Activated CD4-positive, alpha-beta T cell treated with anti-CD3 and anti-CD28 coated beads, Interleukin-2, amount 50 U/mL, for 24 hours (primary cell): ENCODE measurements at regions not wholly inside any gene's neighbourhood (a gene's known extent, or its start where the extent isn't known, plus 50 kb on each side); places are given as distances from the start of the nearest gene placed in this dataset.
"Not testable (repeated sequence)": the region's sequence is repeated elsewhere in the genome, so short reads cannot be mapped to it uniquely, and the experiment has no call there.

ENCODE experiments used
- DNase-seq, 2 donors: peaks; one replicate each; pipeline ENCODE4 v3.0.0-alpha.2; 2020; ENCODE audit warnings: low read depth in 1 of 2, low spot score in 1 of 2

DNA sequence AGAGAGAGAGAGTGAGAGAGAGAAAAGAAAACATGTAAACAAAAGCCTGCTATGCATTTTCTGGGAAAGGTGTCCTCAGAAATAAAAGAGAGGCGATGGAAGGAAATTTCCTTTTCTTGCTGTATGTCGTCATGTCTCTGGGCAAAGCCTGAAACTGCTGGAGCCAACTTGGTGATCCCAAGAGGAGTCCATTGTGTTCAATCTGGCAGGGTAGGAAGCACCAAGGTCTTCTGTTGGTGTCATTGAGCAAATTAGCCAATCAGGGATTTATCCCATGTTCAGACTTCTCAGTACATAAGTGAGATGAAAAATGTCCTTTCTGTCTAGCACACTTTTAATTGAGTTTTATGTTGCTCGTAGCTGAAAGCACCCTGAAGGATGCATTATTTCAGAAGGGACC is 260.0 kb upstream of the KAZN start:
- DNase-seq, result no peak

DNA sequence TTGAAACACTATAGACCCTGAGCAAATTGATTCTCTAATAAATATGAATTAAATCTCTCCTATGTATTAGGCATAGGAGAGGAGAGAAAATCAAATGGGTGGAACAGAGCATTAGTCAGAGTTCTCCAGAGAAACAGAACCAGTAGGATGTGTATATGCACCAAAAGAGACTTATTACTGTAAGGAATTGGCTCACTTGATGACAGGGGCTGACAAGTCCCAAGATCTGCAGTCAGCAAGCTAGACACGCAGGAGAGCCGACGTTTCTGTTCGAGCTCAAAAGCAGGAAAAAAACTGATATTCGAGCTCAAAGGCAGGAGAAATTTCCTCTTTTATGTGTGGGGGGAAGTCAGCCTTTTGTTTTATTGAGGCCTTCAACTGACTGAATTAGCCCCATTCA is 259.2 kb upstream of the KAZN start:
- no peak for DNase-seq

GRCh38 chr1:14340002-14340785 is 258.3 kb upstream of the KAZN start:
- no peak for DNase-seq

DNA sequence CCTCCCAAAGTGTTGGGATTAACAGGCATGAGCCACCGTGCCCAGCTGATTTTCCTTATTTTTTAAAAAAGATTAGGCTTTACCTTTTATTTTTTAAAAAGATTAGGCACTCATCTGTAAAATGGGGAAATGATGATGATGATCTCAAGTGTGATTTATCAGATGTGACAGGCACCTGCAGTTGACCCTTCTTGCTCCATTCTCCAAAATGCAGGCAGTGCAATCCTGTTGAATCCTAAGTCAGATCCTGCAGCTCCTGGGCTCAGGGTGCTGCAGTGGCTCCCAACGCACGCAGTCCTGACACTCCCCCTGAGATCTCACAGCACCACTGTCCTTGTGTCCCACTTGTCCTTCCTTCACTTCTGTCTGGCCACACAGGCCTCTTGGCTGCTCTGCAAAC is 257.3 kb upstream of the KAZN start:
- no peak for DNase-seq

DNA sequence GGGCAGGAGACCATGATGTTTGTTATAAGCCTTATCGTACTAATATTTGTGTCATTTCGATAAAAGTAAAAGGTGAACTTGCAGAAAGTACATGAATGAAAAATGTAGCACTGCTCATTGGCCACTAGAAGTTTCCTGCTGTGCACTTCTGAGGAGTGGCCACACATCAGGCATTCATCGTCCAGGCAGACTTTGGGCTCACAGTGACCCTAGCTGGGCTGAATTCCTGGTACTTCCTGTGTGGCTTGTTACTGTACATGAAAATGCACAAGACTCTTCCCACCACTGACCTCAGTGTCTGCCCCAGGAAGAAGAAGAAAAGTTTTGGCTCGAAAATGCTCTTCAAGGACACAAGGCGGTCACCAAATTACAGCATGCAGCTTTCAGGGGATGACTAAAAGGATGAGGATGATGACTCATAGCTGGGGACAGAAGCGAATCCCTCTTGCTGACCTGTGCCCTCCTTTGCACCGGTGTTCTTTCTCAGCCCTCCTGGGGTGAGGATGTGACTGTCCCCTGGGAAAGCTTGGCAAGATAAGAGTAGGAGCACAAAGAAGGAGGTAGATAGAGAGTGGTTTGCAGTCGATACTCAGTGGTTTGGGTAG is 252.4 kb upstream of the KAZN start:
- DNase-seq, result no peak

DNA sequence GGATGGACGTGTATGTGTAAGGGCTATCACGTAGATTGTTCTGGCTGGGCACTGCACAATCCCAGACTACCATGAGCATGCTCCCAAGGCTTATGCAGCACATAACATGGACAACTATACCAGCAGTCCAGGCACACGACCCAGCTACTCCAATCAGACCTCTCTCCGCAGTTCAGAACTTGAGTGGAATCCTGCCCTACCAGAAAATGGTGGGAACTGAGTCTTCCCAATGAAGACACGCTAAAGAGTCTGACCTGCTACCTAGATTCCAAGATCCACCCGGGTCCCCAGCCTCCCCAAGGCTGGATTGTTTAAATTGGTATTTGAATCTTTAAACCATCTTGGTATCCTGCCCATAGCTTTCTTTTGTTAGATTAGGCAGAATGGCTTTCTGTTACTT is 251.3 kb upstream of the KAZN start:
- DNase-seq, result no peak

- DNase-seq, result no peak
Measured at GRCh38 chr1:14347776-14348175, 250.7 kb upstream of the KAZN start.

GRCh38 chr1:14350197-14350596 is 248.3 kb upstream of the KAZN start:
- no peak for DNase-seq

DNA sequence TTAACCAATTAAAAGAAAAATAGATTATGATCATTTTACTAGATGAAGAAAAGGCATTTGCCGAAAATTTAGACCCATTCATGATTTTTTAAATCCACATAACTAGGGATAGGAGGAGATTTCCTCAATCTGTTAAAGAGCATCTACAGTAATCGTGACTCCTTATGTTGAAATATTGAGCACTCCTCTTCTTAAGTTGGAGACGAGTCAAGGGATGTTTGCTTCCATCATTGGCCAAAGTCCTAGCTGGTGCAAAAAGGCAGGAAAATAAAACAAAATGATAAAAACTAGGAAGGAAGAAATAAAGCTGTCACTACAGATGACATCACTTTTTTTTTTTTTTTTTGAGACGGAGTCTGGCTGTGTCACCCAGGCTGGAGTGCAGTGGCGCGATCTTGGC is 245.6 kb upstream of the KAZN start:
- DNase-seq, result no peak

- DNase-seq, result not testable (repeated sequence)
Measured at GRCh38 chr1:14361005-14361404, 237.5 kb upstream of the KAZN start.

- DNase-seq, result no peak
Measured at GRCh38 chr1:14362331-14362730, 236.2 kb upstream of the KAZN start.

GRCh38 chr1:14363036-14363590 is 235.4 kb upstream of the KAZN start:
- no peak for DNase-seq

DNA sequence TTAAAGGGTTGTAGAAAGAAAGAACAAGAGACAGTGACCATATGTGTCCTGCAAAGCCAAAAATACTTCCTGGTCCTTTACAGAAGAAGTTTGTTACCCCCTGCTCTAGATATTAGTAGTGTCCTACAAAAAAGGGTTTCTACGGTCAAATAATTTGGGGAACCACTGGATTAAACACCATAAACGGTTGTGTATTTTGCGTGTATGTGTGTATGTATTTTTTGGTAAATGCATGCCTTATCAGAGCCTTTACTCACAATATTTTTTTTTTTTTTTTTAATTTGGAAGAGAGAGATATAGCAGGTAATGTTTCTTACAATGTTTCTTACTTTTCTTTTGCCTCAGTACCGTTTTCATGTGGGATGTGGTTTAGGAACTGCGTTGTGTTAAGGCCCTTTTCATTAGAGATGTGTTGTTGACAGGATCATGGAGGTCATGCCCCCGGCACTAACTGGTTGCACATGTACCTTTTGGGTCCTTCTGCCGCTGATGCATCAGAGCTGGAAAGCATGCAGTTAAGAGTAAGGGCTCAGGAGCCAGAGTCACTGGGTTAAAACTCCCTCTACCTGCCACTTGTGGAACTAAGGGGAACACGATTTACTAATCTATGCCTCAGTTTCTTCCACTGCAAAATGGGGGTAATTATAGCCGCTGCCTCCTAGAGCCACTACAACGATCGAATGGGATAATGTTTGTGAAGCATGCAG is 234.6 kb upstream of the KAZN start:
- DNase-seq, result no peak

GRCh38 chr1:14365301-14365988 is 233.0 kb upstream of the KAZN start:
- no peak for DNase-seq

DNA sequence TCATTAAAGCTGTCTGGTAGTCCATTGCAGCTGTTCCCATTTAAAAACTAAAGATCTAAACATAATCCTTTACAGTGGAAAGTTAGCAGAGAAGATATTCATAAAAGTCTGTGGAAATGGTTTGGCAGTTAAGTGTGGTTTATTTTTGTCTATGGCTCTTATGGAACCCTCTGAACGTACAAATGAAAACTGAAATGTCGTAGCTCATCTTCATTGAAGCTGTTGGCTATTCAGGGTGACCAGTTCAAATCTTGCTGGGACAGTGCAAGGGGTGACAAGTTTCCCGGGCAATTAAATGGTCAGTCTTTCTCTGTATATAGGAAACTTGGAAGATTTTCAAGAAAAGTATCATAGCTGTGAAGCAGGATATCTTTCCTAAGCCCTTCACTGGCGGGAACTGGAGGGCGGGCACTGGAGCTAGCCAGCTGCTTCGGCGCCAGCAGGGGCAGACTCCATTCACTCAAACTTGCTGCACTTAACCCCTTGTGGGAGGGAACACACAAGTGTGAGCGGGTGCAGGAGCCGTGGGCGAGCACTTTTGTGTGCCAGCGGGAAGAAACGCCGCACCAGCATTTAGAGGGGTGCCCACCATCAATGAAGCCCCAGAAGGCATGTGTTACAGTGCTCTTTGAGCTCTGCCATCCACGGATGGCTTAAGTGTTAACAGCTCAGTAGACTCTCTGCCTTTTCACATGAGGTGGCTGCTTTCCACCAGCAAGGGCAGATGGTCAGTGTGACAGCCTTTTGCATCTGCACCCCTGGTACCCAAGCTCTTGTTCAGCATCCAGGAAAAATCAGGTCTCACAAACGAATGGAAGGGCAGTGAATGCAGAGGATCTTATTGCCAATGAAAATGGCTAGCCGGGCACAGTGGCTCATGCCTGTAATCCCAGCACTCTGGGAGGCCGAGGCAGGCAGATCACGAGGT is 232.1 kb upstream of the KAZN start:
- no peak for DNase-seq

- no peak for DNase-seq
Measured at GRCh38 chr1:14367451-14367850, 231.0 kb upstream of the KAZN start.

DNA sequence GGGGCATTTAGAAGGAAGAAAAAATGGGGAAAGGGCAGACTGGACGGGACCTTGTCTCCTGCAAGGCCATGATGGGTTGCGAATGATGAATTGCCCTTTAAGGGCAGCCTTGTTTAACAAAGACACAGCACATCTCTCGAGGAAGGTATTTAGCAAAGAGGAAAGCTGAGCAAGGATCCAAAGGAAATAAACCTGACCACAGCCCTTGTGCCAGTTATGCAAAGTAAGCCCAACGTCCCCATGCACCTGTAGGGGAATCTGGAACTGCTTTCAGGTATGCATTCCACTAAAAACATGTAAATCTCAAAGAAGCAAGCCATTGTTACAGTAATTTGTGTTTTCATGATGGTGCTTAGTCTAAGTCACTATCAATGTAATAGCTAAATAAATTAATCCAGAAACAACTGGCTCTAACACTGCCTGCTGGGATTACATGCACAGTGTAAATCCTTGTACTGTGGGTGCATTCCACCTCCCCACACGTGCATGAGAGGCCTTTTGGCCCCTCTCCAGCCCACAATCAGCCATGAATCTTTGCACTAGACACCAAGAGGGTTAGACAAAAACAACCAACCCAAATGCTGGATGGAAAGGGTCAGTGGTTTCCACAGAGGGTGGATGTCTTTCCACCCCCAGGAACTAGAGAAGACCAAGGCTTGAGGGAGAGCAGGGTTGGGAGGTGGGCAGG is 228.8 kb upstream of the KAZN start:
- DNase-seq, result no peak

DNA sequence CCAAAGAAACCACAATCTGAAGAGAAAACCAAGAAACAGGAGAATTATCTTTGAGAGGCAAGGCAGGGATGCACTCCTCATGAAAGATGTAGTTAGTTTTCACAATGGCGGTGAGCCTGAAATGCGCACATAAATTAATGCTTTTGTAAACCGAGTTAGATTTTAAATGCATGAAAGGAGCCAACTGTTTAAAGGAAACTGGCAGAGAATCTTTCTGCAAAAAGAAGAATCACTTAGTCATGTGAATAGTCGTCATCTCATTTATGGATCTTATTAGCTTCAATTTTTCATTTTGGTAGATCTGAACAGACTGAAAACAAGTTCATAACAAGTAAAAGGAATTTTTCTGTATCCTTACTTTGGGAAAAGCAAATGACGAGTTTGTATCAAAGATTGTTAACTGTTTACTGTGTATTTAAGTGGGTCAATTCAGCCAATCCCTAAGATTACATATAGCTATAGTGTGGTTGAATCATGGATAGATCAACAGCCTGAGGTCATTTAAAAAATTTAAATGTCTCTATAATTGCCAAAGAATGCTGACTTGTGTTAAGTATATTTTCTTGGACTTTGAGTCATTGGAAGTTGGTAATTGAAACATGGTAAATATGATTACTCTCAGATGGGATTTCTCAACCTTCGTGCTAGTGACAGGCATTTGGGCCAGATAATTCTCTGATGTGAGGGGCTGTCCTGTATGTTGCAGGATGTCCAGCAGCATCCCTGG is 226.6 kb upstream of the KAZN start:
- no peak for DNase-seq

DNA sequence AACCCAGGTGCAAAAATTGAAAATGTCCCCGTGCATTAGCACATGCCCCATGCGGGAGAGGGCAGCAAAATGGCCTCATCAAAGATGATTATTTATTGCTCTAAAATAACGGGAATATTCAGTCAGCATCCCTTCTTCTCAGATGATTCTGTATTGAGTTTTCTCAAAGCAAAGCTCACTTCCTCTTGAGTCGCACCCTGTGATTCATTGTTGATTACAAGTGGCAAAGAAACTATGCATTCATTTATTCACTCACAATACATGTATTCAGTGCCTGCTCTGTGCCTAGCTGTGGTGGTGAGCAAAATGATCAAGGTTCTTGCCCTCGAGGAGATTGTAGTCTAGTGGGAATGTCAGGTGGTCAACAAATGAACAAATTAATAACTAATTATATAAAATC is 226.0 kb upstream of the KAZN start:
- no peak for DNase-seq
